Natural killer cell (primary cell): ENCODE measurements at regions not wholly inside any gene's neighbourhood (a gene's known extent, or its start where the extent isn't known, plus 50 kb on each side); places are given as distances from the start of the nearest gene placed in this dataset.

Experiments
- ATAC-seq, 3 donors: fragments of 150-1000 bp in 2 of 3; fragments of 200-7000 bp in 1 of 3; cut with Tn5 transposase; 1 replicate in 1 of 3; 2 replicates in 2 of 3; pipeline ENCODE4 v1.10.0; 2021; ENCODE audit warnings: mild to moderate bottlenecking in 2 of 3, moderate library complexity in 2 of 3
- DNase-seq, 2 donors: peaks; one replicate each; pipeline versions ENCODE4 v3.0.0 to v3.0.0-alpha.2; 2013 to 2021; ENCODE audit warnings: mixed read lengths in 1 of 2
- H3K27ac ChIP-seq: one replicate; pipeline ENCODE4 v1.5.1; 2013; ENCODE audit warnings: mild to moderate bottlenecking, low read length
- H3K27me3 ChIP-seq: one replicate; pipeline ENCODE4 v1.6.1; 2013; ENCODE audit warnings: low read length; ENCODE audit not compliant: control insufficient read depth, insufficient read depth
- H3K36me3 ChIP-seq: one replicate; pipeline ENCODE4 v1.6.1; 2013; ENCODE audit warnings: low read length; ENCODE audit not compliant: control insufficient read depth, insufficient read depth
- H3K4me1 ChIP-seq: one replicate; pipeline ENCODE4 v1.6.1; 2013; ENCODE audit warnings: low read length; ENCODE audit not compliant: control insufficient read depth, insufficient read depth
- H3K4me3 ChIP-seq: one replicate; pipeline ENCODE4 v1.5.1; 2013; ENCODE audit warnings: low read length
- H3K9me3 ChIP-seq: one replicate; pipeline ENCODE4 v1.6.1; 2013; ENCODE audit warnings: low read length; ENCODE audit not compliant: control insufficient read depth, insufficient read depth
- H3K27ac Mint-ChIP-seq, 2 donors: one replicate each; pipeline ENCODE4 v1.8.0; 2022; ENCODE audit warnings: mild to moderate bottlenecking in 2 of 2, mixed read lengths in 2 of 2, moderate library complexity in 1 of 2
- H3K27me3 Mint-ChIP-seq, 2 donors: one replicate each; pipeline ENCODE4 v1.8.0; 2022; ENCODE audit warnings: low read depth in 2 of 2, mixed read lengths in 2 of 2
- H3K36me3 Mint-ChIP-seq: one replicate; pipeline ENCODE4 v1.8.0; 2022; ENCODE audit warnings: mixed read lengths
- H3K4me1 Mint-ChIP-seq, 2 donors: one replicate each; pipeline ENCODE4 v1.8.0; 2022; ENCODE audit warnings: mixed read lengths in 2 of 2
- H3K4me3 Mint-ChIP-seq: one replicate; pipeline ENCODE4 v1.8.0; 2022; ENCODE audit warnings: mild to moderate bottlenecking, moderate library complexity, mixed read lengths
- H3K9me3 Mint-ChIP-seq, 2 donors: one replicate each; pipeline ENCODE4 v1.8.0; 2022; ENCODE audit warnings: mixed read lengths in 2 of 2
- WGBS: methylation state at CpG from one replicate; pipeline ENCODE4 v1.1.7; 2013; ENCODE audit warnings: missing lambda C conversion rate; ENCODE audit not compliant: insufficient coverage; 5-methylcytosine and 5-hydroxymethylcytosine counted together
- intact Hi-C: fragments of 100-400 bp; cut with micrococcal nuclease; formaldehyde crosslinking; loops from one replicate; pipeline ENCODE4 v1.14.2; 2022
- TF ChIP-seq, protein P1 (sequence below): fragments of 200-600 bp; IDR thresholded peaks from one replicate; pipeline ENCODE4 v1.8.0; 2022; ENCODE audit warnings: antibody characterized with exemption

DNA sequence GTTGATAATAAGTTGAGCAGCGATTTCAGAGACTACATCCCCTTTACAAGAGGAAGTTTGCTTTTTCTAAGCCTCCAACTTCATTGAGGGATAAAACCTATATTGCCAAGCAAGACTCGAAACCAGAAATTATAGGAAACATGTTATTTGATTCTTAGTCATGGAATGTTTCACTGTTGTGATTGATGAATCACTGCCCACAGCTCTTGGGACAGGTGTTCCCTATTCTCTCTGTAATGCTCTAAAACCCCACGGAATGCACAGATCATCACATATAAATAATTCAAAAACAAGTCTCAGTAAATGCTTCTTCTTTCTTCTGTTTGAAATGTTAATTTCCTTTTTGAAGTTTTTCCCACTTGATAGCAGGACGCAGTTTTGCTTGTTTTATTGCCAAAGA is 809.5 kb upstream of the GOT2 start:
- Mint-ChIP-seq H3K36me3 (no peaks in the 10 kb centered on the region), H3K9me3 (peaks cover 13 to 14% of the 10 kb centered on the region in 2 donors), H3K4me1 (no peaks in the 10 kb centered on the region), H3K4me3 (no peak overlapping the region), H3K27me3 (no peaks in the 10 kb centered on the region), H3K27ac (no peak overlapping the region)
- Histone ChIP-seq H3K36me3 (no peaks in the 10 kb centered on the region), H3K27me3 (no peaks in the 10 kb centered on the region), H3K27ac (no peak overlapping the region), H3K9me3 (peaks cover under 1% of the 10 kb centered on the region), H3K4me1 (no peaks in the 10 kb centered on the region), H3K4me3 (no peak overlapping the region)
- TF ChIP-seq, protein P1, sequence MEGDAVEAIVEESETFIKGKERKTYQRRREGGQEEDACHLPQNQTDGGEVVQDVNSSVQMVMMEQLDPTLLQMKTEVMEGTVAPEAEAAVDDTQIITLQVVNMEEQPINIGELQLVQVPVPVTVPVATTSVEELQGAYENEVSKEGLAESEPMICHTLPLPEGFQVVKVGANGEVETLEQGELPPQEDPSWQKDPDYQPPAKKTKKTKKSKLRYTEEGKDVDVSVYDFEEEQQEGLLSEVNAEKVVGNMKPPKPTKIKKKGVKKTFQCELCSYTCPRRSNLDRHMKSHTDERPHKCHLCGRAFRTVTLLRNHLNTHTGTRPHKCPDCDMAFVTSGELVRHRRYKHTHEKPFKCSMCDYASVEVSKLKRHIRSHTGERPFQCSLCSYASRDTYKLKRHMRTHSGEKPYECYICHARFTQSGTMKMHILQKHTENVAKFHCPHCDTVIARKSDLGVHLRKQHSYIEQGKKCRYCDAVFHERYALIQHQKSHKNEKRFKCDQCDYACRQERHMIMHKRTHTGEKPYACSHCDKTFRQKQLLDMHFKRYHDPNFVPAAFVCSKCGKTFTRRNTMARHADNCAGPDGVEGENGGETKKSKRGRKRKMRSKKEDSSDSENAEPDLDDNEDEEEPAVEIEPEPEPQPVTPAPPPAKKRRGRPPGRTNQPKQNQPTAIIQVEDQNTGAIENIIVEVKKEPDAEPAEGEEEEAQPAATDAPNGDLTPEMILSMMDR = no peak
- WGBS = 67% methylated on average over 1 of the region's 4 CpGs
- ATAC-seq (no peak), DNase-seq (no peak)
- intact Hi-C loops = no loop called here

DNA sequence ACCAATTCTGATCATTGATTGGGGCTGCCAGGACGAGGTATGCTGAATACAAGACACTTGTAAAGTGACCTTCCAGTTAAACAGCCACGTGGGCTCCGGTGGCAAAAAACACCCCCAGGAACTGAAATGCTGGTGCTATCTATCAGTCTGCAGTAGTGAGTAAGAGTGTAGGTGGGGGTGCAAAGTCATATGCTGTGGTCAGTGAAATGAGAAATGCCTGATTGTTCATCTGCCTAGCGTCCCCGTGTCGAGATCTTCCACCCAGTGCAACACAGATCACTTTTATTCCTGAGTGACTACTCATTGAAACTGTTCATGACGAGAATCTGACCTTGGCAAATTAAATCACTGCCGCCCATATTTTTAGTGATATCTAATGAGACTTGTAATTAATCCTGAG is 806.5 kb upstream of the GOT2 start:
- H3K9me3 ChIP-seq = no peaks in the 10 kb centered on the region
- Mint-ChIP-seq H3K4me1 (no peaks in the 10 kb centered on the region), H3K36me3 (no peaks in the 10 kb centered on the region), H3K4me3 (no peak overlapping the region), H3K27ac (no peak overlapping the region), H3K27me3 (no peaks in the 10 kb centered on the region), H3K9me3 (peaks cover 10 to 12% of the 10 kb centered on the region in 2 donors)
- TF ChIP-seq, protein P1 = no peak
- H3K4me1 ChIP-seq = no peaks in the 10 kb centered on the region
- no peak for ATAC-seq
- no peaks in the 10 kb centered on the region for H3K36me3 ChIP-seq
- H3K27me3 ChIP-seq = no peaks in the 10 kb centered on the region
- 83% methylated on average over 8 of the region's 8 CpGs for WGBS
- no peak overlapping the region for H3K4me3 ChIP-seq
- H3K27ac ChIP-seq = no peak overlapping the region
- DNase-seq = no peak
- intact Hi-C loops = no loop called here

DNA sequence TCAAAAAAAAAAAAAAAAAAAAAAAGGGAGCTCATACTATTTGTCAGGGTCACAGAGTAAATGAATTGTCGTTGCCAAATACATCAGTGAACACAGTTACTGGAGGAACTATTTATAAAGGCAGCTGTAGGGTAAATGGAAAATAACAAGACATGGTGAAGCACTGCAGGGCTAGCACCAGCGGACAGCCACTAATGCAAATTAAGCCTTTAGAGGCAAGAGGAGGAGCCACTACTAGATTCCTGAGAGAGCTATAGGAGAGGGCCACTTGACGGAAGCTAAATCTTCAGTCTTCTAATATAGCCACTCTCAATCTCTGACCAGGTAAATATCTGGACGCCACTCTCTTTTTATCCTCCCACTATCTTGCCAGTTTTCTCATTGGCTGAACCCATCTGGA is 801.2 kb upstream of the GOT2 start:
- WGBS = 90% methylated on average over 4 of the region's 4 CpGs
- no peaks in the 10 kb centered on the region for H3K9me3 ChIP-seq
- H3K4me3 Mint-ChIP-seq = no peak overlapping the region
- ATAC-seq (no peak), DNase-seq (no peak)
- no peaks in the 10 kb centered on the region for H3K27me3 Mint-ChIP-seq
- intact Hi-C loops = no loop called here
- H3K4me1 Mint-ChIP-seq = no peaks in the 10 kb centered on the region
- no peak overlapping the region for H3K27ac Mint-ChIP-seq
- H3K9me3 Mint-ChIP-seq = peaks cover 9 to 11% of the 10 kb centered on the region in 2 donors
- no peak overlapping the region for H3K4me3 ChIP-seq
- H3K36me3 ChIP-seq = no peaks in the 10 kb centered on the region
- H3K36me3 Mint-ChIP-seq = no peaks in the 10 kb centered on the region
- no peaks in the 10 kb centered on the region for H3K27me3 ChIP-seq
- H3K4me1 ChIP-seq = no peaks in the 10 kb centered on the region
- TF ChIP-seq, protein P1 = no peak
- H3K27ac ChIP-seq = no peak overlapping the region

DNA sequence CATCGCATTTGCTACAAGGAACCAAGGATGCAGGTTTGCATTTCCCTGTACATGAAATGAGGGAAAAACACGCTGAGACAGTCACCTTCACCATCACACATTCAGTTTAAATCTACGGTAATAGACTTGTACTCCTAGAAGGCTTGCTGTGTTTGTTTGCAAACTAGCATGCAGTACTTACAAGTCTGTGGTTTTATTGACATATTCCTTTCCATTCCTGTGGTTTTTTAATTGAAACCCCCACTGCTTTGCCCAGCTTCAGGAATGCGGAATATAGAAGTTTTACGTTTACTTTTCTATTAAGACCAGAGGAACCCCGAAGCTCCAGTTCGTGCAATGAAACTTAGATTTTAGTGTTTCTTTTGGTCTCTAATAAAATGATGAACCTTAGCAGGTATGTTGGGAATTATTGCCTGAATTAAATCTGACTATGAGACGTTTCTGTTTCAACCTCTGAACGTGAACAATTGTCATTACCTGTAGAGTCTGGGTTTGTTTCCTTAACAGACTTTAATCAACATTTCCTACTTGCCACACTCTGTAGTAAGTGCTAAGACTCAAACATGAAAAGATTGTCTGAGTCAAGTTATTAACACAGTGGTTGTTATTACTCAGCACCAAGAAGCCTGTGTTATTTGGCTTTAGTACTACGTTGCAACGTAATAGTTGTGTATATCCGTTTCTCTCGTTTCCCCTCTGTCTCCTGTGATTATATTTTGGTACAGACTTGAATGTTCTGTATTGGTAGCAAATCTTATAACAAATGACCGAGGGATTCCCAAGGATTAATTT is 793.3 kb upstream of the GOT2 start:
- intact Hi-C loops = no loop called here
- H3K4me1 ChIP-seq = no peaks in the 10 kb centered on the region
- 76% methylated on average over 14 of the region's 14 CpGs for WGBS
- ATAC-seq = no peak
- TF ChIP-seq, protein P1 = no peak
- H3K27ac ChIP-seq = no peak overlapping the region
- H3K4me3 ChIP-seq = no peak overlapping the region
- no peaks in the 10 kb centered on the region for H3K36me3 Mint-ChIP-seq
- H3K27me3 Mint-ChIP-seq = no peaks in the 10 kb centered on the region
- H3K9me3 Mint-ChIP-seq = peaks cover 2 to 5% of the 10 kb centered on the region in 2 donors
- no peaks in the 10 kb centered on the region for H3K36me3 ChIP-seq
- no peak overlapping the region for H3K4me3 Mint-ChIP-seq
- H3K27ac Mint-ChIP-seq = no peak overlapping the region
- DNase-seq = no peak
- no peaks in the 10 kb centered on the region for H3K9me3 ChIP-seq
- H3K4me1 Mint-ChIP-seq = no peaks in the 10 kb centered on the region
- H3K27me3 ChIP-seq = no peaks in the 10 kb centered on the region
